WTC11 (cell line): ENCODE measurements at regions not wholly inside any gene's neighbourhood (a gene's known extent, or its start where the extent isn't known, plus 50 kb on each side); places are given as distances from the start of the nearest gene placed in this dataset.

Experiments used
- ATAC-seq: fragments of 200-7000 bp; cut with Tn5 transposase; 2 replicates; pipeline ENCODE4 v1.10.0; 2021; ENCODE audit warnings: mild to moderate bottlenecking, moderate library complexity
- CTCF ChIA-PET: fragments of 300-600 bp; sonication (Branson Sonifier 250); formaldehyde crosslinking; loops from one replicate; lab custom pipeline; 2021; ENCODE audit warnings: antibody characterized with exemption; lab: Charles Lee
- POLR2A ChIA-PET: fragments of 350-600 bp; sonication (Branson Sonifier 250); formaldehyde crosslinking; loops from one replicate; lab custom pipeline; 2021; ENCODE audit warnings: antibody characterized with exemption; lab: Charles Lee
- DNase-seq: peaks from one replicate; pipeline ENCODE4 v3.0.0; 2021; ENCODE audit warnings: low spot score
- H3K27ac Mint-ChIP-seq: 2 replicates; pipeline ENCODE4 v1.8.0; 2021; ENCODE audit warnings: mixed read lengths
- H3K27me3 Mint-ChIP-seq: 2 replicates; pipeline ENCODE4 v1.8.0; 2021; ENCODE audit warnings: low read depth, mild to moderate bottlenecking, moderate library complexity, mixed read lengths
- H3K36me3 Mint-ChIP-seq: 2 replicates; pipeline ENCODE4 v1.8.0; 2021; ENCODE audit warnings: mixed read lengths
- H3K4me1 Mint-ChIP-seq: 2 replicates; pipeline ENCODE4 v1.8.0; 2022; ENCODE audit warnings: mixed read lengths
- H3K4me3 Mint-ChIP-seq: 2 replicates; pipeline ENCODE4 v1.8.0; 2021; ENCODE audit warnings: mild to moderate bottlenecking, moderate library complexity, mixed read lengths
- H3K9me3 Mint-ChIP-seq: 2 replicates; pipeline ENCODE4 v1.8.0; 2021; ENCODE audit warnings: mixed read lengths
- NFE2L1 ChIP-seq: sonication (generic); formaldehyde crosslinking; IDR thresholded peaks from 2 replicates; pipeline ENCODE4 v1.8.1; 2023; ENCODE audit warnings: missing genetic modification reagents
- NR2C2 ChIP-seq: sonication (generic); formaldehyde crosslinking; IDR thresholded peaks from 2 replicates; pipeline ENCODE4 v1.8.0; 2022; ENCODE audit warnings: mild to moderate bottlenecking, missing genetic modification reagents
- OVOL2 ChIP-seq: fragments of 250-450 bp; sonication (Bioruptor Pico); IDR thresholded peaks from 2 replicates; pipeline ENCODE4 v1.9.0; 2021; ENCODE audit warnings: mild to moderate bottlenecking, borderline replicate concordance
- ZNF138 ChIP-seq: sonication (generic); formaldehyde crosslinking; conservative IDR thresholded peaks from 2 replicates; pipeline ENCODE4 v1.8.1; 2022; ENCODE audit warnings: mild to moderate bottlenecking, moderate library complexity, missing genetic modification reagents
- ZNF423 ChIP-seq: fragments of 250-450 bp; sonication (Bioruptor Pico); IDR thresholded peaks from 2 replicates; pipeline ENCODE4 v2.1.2; 2022; ENCODE audit warnings: mild to moderate bottlenecking, moderate library complexity
- TF ChIP-seq, protein P1 (sequence below): fragments of 250-450 bp; sonication (Bioruptor Pico); IDR thresholded peaks from 2 replicates; pipeline ENCODE4 v1.8.0; 2021; ENCODE audit warnings: mild to moderate bottlenecking
- TF ChIP-seq, protein P2 (sequence below): fragments of 250-450 bp; sonication (Bioruptor Pico); IDR thresholded peaks from 2 replicates; pipeline ENCODE4 v1.9.0; 2021; ENCODE audit warnings: mild to moderate bottlenecking
- TF ChIP-seq, protein P3 (sequence below): sonication (generic); formaldehyde crosslinking; IDR thresholded peaks from 2 replicates; pipeline ENCODE4 v1.8.1; 2023; ENCODE audit warnings: mild to moderate bottlenecking, missing genetic modification reagents, moderate library complexity
- TF ChIP-seq, protein P4 (sequence below): fragments of 250-450 bp; sonication (Bioruptor Pico); IDR thresholded peaks from 2 replicates; pipeline ENCODE4 v1.9.0; 2021; ENCODE audit warnings: mild to moderate bottlenecking, borderline replicate concordance
- TF ChIP-seq, protein P5 (sequence below): sonication (generic); formaldehyde crosslinking; IDR thresholded peaks from 2 replicates; pipeline ENCODE4 v1.8.1; 2022; ENCODE audit warnings: mild to moderate bottlenecking, moderate library complexity, missing genetic modification reagents

DNA sequence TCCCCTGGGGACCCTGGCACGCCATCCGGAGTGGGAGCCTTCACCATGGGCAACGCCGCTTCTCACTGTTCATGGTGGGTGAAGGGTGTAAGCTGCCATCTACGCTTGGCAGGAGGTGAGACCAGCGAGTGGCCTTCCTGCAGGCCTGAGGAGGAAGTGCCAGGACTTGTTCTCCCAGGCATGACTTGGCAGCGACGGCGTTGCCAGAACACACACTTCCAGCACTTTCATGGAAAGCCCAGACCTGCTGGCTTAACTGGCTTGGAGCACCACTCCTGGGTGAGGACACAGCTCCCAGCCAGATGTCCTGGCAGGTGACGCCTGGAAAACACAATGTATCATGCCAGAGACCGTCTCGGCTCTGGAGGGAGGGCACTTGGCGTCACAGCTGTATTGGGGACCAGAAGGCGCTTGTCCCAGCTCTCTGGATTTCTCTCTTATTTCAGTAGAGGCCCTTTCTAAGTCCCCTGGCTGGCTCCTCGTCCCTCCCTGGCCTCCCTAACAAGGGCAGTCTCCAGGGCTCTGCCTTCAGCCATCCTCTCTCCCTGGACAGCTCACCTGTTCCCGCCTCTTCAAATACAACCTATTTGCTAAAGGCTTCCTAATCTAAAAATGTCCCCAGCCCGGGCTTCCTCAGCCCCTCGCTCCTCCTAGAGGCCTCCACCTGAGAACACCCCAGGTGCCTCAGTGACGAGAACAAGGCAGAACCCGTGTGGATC is 188.3 kb downstream of the OLFM1 start:
- CTCF ChIA-PET: no interaction called here
- Mint-ChIP-seq H3K9me3 (no peaks in the 10 kb centered on the region), H3K4me1 (no peaks in the 10 kb centered on the region), H3K27ac (no peak overlapping the region), H3K36me3 (no peaks in the 10 kb centered on the region), H3K4me3 (no peak overlapping the region), H3K27me3 (no peaks in the 10 kb centered on the region; the same call in none of the 2 replicates)
- POLR2A ChIA-PET: no interaction called here
- ATAC-seq (no peak), DNase-seq (no peak)
- TF ChIP-seq NR2C2 (CRISPR knock-in tag) (no peak), ZNF423 (CRISPR knock-in tag) (no peak)
- TF ChIP-seq, protein P1, sequence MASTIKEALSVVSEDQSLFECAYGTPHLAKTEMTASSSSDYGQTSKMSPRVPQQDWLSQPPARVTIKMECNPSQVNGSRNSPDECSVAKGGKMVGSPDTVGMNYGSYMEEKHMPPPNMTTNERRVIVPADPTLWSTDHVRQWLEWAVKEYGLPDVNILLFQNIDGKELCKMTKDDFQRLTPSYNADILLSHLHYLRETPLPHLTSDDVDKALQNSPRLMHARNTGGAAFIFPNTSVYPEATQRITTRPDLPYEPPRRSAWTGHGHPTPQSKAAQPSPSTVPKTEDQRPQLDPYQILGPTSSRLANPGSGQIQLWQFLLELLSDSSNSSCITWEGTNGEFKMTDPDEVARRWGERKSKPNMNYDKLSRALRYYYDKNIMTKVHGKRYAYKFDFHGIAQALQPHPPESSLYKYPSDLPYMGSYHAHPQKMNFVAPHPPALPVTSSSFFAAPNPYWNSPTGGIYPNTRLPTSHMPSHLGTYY (CRISPR knock-in tag): no peak

DNA sequence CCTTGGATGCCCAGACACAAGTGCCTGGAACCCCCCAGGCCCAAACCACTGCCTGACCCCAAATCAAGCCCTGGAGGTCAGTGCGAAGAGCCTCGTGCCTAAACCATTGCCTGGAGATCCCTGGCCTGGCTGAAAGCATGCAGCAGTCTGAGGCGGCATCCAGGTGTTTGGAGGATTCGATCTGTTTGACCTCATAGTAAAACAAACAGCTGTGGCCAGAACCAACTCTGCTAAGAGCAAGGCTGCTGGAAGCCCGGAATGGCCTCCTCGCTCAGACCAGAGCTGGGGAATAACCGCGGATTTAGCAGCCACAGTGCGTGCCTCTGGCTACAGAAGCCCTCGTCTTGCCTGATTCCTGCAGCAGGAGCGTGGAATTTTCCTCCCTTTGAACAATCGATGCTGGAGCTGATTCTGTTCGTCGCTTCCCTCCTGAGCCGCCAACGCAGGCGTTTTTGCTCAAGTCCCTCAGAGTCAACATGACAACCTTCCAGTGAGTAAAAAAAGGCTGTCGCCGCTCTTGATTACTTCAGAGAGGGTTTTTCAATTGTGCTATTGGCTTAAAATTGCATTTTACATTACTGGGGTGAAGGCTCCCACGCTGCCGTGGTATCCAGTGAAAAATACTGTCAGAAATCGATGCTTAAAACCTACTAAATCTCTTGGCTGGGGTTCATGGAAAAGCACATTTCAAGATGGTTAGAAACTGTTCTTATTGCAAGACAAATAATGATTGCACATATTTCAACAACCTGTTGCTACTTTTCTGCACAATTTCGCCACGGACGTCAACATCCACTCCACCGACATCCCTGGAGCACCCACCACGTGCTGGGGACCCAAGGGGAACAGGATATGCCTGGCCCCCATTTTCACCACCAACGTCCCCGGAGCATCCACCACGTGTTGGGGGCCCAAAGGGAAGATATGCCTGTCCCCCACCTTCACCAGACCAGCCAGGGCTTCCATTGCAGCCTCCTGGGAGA is 190.0 kb downstream of the OLFM1 start:
- no peaks in the 10 kb centered on the region; the same call in none of the 2 replicates for H3K27me3 Mint-ChIP-seq
- no peaks in the 10 kb centered on the region for H3K9me3 Mint-ChIP-seq
- TF ChIP-seq, protein P2, sequence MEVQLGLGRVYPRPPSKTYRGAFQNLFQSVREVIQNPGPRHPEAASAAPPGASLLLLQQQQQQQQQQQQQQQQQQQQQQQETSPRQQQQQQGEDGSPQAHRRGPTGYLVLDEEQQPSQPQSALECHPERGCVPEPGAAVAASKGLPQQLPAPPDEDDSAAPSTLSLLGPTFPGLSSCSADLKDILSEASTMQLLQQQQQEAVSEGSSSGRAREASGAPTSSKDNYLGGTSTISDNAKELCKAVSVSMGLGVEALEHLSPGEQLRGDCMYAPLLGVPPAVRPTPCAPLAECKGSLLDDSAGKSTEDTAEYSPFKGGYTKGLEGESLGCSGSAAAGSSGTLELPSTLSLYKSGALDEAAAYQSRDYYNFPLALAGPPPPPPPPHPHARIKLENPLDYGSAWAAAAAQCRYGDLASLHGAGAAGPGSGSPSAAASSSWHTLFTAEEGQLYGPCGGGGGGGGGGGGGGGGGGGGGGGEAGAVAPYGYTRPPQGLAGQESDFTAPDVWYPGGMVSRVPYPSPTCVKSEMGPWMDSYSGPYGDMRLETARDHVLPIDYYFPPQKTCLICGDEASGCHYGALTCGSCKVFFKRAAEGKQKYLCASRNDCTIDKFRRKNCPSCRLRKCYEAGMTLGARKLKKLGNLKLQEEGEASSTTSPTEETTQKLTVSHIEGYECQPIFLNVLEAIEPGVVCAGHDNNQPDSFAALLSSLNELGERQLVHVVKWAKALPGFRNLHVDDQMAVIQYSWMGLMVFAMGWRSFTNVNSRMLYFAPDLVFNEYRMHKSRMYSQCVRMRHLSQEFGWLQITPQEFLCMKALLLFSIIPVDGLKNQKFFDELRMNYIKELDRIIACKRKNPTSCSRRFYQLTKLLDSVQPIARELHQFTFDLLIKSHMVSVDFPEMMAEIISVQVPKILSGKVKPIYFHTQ (CRISPR knock-in tag): no peak
- TF ChIP-seq, protein P3, sequence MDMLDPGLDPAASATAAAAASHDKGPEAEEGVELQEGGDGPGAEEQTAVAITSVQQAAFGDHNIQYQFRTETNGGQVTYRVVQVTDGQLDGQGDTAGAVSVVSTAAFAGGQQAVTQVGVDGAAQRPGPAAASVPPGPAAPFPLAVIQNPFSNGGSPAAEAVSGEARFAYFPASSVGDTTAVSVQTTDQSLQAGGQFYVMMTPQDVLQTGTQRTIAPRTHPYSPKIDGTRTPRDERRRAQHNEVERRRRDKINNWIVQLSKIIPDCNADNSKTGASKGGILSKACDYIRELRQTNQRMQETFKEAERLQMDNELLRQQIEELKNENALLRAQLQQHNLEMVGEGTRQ (CRISPR knock-in tag): no peak
- TF ChIP-seq OVOL2 (CRISPR knock-in tag): no peak
- no peak for TF ChIP-seq ZNF138 (CRISPR knock-in tag)
- TF ChIP-seq NFE2L1 (CRISPR knock-in tag): no peak
- TF ChIP-seq, protein P4, sequence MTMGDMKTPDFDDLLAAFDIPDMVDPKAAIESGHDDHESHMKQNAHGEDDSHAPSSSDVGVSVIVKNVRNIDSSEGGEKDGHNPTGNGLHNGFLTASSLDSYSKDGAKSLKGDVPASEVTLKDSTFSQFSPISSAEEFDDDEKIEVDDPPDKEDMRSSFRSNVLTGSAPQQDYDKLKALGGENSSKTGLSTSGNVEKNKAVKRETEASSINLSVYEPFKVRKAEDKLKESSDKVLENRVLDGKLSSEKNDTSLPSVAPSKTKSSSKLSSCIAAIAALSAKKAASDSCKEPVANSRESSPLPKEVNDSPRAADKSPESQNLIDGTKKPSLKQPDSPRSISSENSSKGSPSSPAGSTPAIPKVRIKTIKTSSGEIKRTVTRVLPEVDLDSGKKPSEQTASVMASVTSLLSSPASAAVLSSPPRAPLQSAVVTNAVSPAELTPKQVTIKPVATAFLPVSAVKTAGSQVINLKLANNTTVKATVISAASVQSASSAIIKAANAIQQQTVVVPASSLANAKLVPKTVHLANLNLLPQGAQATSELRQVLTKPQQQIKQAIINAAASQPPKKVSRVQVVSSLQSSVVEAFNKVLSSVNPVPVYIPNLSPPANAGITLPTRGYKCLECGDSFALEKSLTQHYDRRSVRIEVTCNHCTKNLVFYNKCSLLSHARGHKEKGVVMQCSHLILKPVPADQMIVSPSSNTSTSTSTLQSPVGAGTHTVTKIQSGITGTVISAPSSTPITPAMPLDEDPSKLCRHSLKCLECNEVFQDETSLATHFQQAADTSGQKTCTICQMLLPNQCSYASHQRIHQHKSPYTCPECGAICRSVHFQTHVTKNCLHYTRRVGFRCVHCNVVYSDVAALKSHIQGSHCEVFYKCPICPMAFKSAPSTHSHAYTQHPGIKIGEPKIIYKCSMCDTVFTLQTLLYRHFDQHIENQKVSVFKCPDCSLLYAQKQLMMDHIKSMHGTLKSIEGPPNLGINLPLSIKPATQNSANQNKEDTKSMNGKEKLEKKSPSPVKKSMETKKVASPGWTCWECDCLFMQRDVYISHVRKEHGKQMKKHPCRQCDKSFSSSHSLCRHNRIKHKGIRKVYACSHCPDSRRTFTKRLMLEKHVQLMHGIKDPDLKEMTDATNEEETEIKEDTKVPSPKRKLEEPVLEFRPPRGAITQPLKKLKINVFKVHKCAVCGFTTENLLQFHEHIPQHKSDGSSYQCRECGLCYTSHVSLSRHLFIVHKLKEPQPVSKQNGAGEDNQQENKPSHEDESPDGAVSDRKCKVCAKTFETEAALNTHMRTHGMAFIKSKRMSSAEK (CRISPR knock-in tag): no peak
- TF ChIP-seq, protein P5, sequence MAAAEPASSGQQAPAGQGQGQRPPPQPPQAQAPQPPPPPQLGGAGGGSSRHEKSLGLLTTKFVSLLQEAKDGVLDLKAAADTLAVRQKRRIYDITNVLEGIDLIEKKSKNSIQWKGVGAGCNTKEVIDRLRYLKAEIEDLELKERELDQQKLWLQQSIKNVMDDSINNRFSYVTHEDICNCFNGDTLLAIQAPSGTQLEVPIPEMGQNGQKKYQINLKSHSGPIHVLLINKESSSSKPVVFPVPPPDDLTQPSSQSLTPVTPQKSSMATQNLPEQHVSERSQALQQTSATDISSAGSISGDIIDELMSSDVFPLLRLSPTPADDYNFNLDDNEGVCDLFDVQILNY (CRISPR knock-in tag): no peak
- TF ChIP-seq NR2C2 (CRISPR knock-in tag): no peak
- H3K4me3 Mint-ChIP-seq: no peak overlapping the region
- H3K27ac Mint-ChIP-seq: no peak overlapping the region
- no peaks in the 10 kb centered on the region for H3K4me1 Mint-ChIP-seq
- ATAC-seq (no peak), DNase-seq (no peak)
- H3K36me3 Mint-ChIP-seq: no peaks in the 10 kb centered on the region
- CTCF ChIA-PET: interaction anchor here (0.8 kb wide), 1 partner anchor 10 kb away, joined by 4 read pairs; no protein-coding TSS in a partner anchor
- POLR2A ChIA-PET: no interaction called here
